ENCODE measurements at regions not wholly inside any gene's neighbourhood (a gene's known extent, or its start where the extent isn't known, plus 50 kb on each side); places are given as distances from the start of the nearest gene placed in this dataset.

- TF ChIP-seq CTCF (IDR thresholded peaks at IDR 0.05) (no peak), POLR2A (IDR thresholded peaks at IDR 0.05) (no peak)
These were observed 1239.8 kb upstream of the GOT2 start for GRCh38 chr16:59973966-59974365.
